WTC11 (cell line): ENCODE measurements at regions not wholly inside any gene's neighbourhood (a gene's known extent, or its start where the extent isn't known, plus 50 kb on each side); places are given as distances from the start of the nearest gene placed in this dataset.

Source experiments
- ATAC-seq: fragments of 200-7000 bp; cut with Tn5 transposase; 2 replicates; pipeline ENCODE4 v1.10.0; 2021; ENCODE audit warnings: mild to moderate bottlenecking, moderate library complexity
- CTCF ChIA-PET: fragments of 300-600 bp; sonication (Branson Sonifier 250); formaldehyde crosslinking; loops from one replicate; lab custom pipeline; 2021; ENCODE audit warnings: antibody characterized with exemption; lab: Charles Lee
- POLR2A ChIA-PET: fragments of 350-600 bp; sonication (Branson Sonifier 250); formaldehyde crosslinking; loops from one replicate; lab custom pipeline; 2021; ENCODE audit warnings: antibody characterized with exemption; lab: Charles Lee
- DNase-seq: peaks from one replicate; pipeline ENCODE4 v3.0.0; 2021; ENCODE audit warnings: low spot score
- H3K27ac Mint-ChIP-seq: 2 replicates; pipeline ENCODE4 v1.8.0; 2021; ENCODE audit warnings: mixed read lengths
- H3K27me3 Mint-ChIP-seq: 2 replicates; pipeline ENCODE4 v1.8.0; 2021; ENCODE audit warnings: low read depth, mild to moderate bottlenecking, moderate library complexity, mixed read lengths
- H3K36me3 Mint-ChIP-seq: 2 replicates; pipeline ENCODE4 v1.8.0; 2021; ENCODE audit warnings: mixed read lengths
- H3K4me1 Mint-ChIP-seq: 2 replicates; pipeline ENCODE4 v1.8.0; 2022; ENCODE audit warnings: mixed read lengths
- H3K4me3 Mint-ChIP-seq: 2 replicates; pipeline ENCODE4 v1.8.0; 2021; ENCODE audit warnings: mild to moderate bottlenecking, moderate library complexity, mixed read lengths
- H3K9me3 Mint-ChIP-seq: 2 replicates; pipeline ENCODE4 v1.8.0; 2021; ENCODE audit warnings: mixed read lengths
- ATF1 ChIP-seq: sonication (generic); formaldehyde crosslinking; IDR thresholded peaks from 2 replicates; pipeline ENCODE4 v1.8.1; 2023; ENCODE audit warnings: mild to moderate bottlenecking, moderate library complexity, missing genetic modification reagents
- CREM ChIP-seq: sonication (generic); formaldehyde crosslinking; IDR thresholded peaks from 2 replicates; pipeline ENCODE4 v1.8.1; 2022; ENCODE audit warnings: mild to moderate bottlenecking, missing genetic modification reagents, moderate library complexity
- ELF4 ChIP-seq: sonication (generic); formaldehyde crosslinking; IDR thresholded peaks from 2 replicates; pipeline ENCODE4 v1.8.1; 2022; ENCODE audit warnings: low read depth, mild to moderate bottlenecking, moderate library complexity, missing genetic modification reagents
- ESRRA ChIP-seq: sonication (generic); formaldehyde crosslinking; IDR thresholded peaks from 2 replicates; pipeline ENCODE4 v1.8.1; 2022; ENCODE audit warnings: mild to moderate bottlenecking, missing genetic modification reagents, borderline replicate concordance
- JUN ChIP-seq: sonication (generic); formaldehyde crosslinking; IDR thresholded peaks from 2 replicates; pipeline ENCODE4 v1.8.0; 2023; ENCODE audit warnings: mild to moderate bottlenecking, missing genetic modification reagents
- OVOL2 ChIP-seq: fragments of 250-450 bp; sonication (Bioruptor Pico); IDR thresholded peaks from 2 replicates; pipeline ENCODE4 v1.9.0; 2021; ENCODE audit warnings: mild to moderate bottlenecking, borderline replicate concordance
- PRRX2 ChIP-seq: fragments of 250-450 bp; sonication (Bioruptor Pico); IDR thresholded peaks from 2 replicates; pipeline ENCODE4 v1.8.0; 2021; ENCODE audit warnings: mild to moderate bottlenecking
- RORB ChIP-seq: fragments of 250-450 bp; sonication (Bioruptor Pico); IDR thresholded peaks from 2 replicates; pipeline ENCODE4 v1.9.0; 2021; ENCODE audit warnings: mild to moderate bottlenecking
- TEAD4 ChIP-seq: sonication (generic); formaldehyde crosslinking; IDR thresholded peaks from 2 replicates; pipeline ENCODE4 v1.8.0; 2022; ENCODE audit warnings: mild to moderate bottlenecking, missing genetic modification reagents
- ZNF671 ChIP-seq: fragments of 250-450 bp; sonication (Bioruptor Pico); IDR thresholded peaks from 2 replicates; pipeline ENCODE4 v1.8.0; 2021; ENCODE audit warnings: mild to moderate bottlenecking
- TF ChIP-seq, protein P1 (sequence below): sonication (generic); formaldehyde crosslinking; IDR thresholded peaks from 2 replicates; pipeline ENCODE4 v1.8.0; 2022; ENCODE audit warnings: mild to moderate bottlenecking, missing genetic modification reagents
- TF ChIP-seq, protein P2 (sequence below): sonication (generic); formaldehyde crosslinking; IDR thresholded peaks from 2 replicates; pipeline ENCODE4 v1.8.1; 2023; ENCODE audit warnings: mild to moderate bottlenecking, moderate library complexity, missing genetic modification reagents
- TF ChIP-seq, protein P3 (sequence below): sonication (generic); formaldehyde crosslinking; IDR thresholded peaks from 2 replicates; pipeline ENCODE4 v1.8.1; 2022; ENCODE audit warnings: mild to moderate bottlenecking, missing genetic modification reagents, moderate library complexity, borderline replicate concordance
- TF ChIP-seq, protein P4 (sequence below): fragments of 250-450 bp; sonication (Bioruptor Pico); IDR thresholded peaks from 2 replicates; pipeline ENCODE4 v1.9.0; 2021; ENCODE audit warnings: mild to moderate bottlenecking
- TF ChIP-seq, protein P5 (sequence below): sonication (generic); formaldehyde crosslinking; IDR thresholded peaks from 2 replicates; pipeline ENCODE4 v1.8.1; 2022; ENCODE audit warnings: missing genetic modification reagents, borderline replicate concordance
- TF ChIP-seq, protein P6 (sequence below): sonication (generic); formaldehyde crosslinking; IDR thresholded peaks from 2 replicates; pipeline ENCODE4 v1.8.1; 2023; ENCODE audit warnings: mild to moderate bottlenecking, missing genetic modification reagents, moderate library complexity
- TF ChIP-seq, protein P7 (sequence below): fragments of 250-450 bp; sonication (Bioruptor Pico); IDR thresholded peaks from 2 replicates; pipeline ENCODE4 v2.1.2; 2022; ENCODE audit warnings: mild to moderate bottlenecking, moderate library complexity

DNA sequence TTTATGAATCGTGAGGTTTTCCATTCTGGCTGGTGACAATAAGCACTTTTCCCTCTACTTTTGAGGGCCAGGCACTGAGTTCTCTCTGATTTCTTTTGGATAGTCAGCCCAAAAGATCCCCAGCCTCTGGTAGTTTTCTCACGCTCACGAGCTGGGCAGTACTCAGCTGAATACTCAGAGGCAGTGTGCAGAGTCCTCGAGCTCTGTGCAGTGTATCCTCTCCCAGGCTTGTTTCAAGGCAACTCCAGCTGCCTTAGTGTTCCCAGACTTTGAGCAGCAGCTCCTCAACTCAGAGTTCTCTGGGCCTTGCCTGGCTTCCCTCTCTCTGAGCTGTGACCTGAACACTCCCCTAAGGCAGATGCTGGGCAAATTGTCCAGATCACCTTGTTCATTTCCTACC lies 59.1 kb upstream of the IQSEC1 start:
- Mint-ChIP-seq H3K9me3 (no peaks in the 10 kb centered on the region), H3K4me1 (peaks cover 12% of the 10 kb centered on the region), H3K4me3 (no peak overlapping the region), H3K36me3 (no peaks in the 10 kb centered on the region), H3K27me3 (no peaks in the 10 kb centered on the region), H3K27ac (no peak overlapping the region)
- TF ChIP-seq ZNF671 (CRISPR knock-in tag) (no peak), JUN (CRISPR knock-in tag) (no peak), OVOL2 (CRISPR knock-in tag) (no peak), TEAD4 (no peak), ESRRA (CRISPR knock-in tag) (no peak), ELF4 (CRISPR knock-in tag) (no peak), ATF1 (CRISPR knock-in tag) (no peak), CREM (CRISPR knock-in tag) (no peak), PRRX2 (CRISPR knock-in tag) (no peak), RORB (CRISPR knock-in tag) (no peak)
- TF ChIP-seq, protein P1, sequence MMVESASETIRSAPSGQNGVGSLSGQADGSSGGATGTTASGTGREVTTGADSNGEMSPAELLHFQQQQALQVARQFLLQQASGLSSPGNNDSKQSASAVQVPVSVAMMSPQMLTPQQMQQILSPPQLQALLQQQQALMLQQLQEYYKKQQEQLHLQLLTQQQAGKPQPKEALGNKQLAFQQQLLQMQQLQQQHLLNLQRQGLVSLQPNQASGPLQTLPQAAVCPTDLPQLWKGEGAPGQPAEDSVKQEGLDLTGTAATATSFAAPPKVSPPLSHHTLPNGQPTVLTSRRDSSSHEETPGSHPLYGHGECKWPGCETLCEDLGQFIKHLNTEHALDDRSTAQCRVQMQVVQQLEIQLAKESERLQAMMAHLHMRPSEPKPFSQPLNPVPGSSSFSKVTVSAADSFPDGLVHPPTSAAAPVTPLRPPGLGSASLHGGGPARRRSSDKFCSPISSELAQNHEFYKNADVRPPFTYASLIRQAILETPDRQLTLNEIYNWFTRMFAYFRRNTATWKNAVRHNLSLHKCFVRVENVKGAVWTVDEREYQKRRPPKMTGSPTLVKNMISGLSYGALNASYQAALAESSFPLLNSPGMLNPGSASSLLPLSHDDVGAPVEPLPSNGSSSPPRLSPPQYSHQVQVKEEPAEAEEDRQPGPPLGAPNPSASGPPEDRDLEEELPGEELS (CRISPR knock-in tag): no peak
- TF ChIP-seq, protein P2, sequence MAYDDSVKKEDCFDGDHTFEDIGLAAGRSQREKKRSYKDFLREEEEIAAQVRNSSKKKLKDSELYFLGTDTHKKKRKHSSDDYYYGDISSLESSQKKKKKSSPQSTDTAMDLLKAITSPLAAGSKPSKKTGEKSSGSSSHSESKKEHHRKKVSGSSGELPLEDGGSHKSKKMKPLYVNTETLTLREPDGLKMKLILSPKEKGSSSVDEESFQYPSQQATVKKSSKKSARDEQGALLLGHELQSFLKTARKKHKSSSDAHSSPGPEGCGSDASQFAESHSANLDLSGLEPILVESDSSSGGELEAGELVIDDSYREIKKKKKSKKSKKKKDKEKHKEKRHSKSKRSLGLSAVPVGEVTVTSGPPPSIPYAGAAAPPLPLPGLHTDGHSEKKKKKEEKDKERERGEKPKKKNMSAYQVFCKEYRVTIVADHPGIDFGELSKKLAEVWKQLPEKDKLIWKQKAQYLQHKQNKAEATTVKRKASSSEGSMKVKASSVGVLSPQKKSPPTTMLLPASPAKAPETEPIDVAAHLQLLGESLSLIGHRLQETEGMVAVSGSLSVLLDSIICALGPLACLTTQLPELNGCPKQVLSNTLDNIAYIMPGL (CRISPR knock-in tag): no peak
- TF ChIP-seq, protein P3, sequence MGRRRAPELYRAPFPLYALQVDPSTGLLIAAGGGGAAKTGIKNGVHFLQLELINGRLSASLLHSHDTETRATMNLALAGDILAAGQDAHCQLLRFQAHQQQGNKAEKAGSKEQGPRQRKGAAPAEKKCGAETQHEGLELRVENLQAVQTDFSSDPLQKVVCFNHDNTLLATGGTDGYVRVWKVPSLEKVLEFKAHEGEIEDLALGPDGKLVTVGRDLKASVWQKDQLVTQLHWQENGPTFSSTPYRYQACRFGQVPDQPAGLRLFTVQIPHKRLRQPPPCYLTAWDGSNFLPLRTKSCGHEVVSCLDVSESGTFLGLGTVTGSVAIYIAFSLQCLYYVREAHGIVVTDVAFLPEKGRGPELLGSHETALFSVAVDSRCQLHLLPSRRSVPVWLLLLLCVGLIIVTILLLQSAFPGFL (CRISPR knock-in tag): no peak
- TF ChIP-seq, protein P4, sequence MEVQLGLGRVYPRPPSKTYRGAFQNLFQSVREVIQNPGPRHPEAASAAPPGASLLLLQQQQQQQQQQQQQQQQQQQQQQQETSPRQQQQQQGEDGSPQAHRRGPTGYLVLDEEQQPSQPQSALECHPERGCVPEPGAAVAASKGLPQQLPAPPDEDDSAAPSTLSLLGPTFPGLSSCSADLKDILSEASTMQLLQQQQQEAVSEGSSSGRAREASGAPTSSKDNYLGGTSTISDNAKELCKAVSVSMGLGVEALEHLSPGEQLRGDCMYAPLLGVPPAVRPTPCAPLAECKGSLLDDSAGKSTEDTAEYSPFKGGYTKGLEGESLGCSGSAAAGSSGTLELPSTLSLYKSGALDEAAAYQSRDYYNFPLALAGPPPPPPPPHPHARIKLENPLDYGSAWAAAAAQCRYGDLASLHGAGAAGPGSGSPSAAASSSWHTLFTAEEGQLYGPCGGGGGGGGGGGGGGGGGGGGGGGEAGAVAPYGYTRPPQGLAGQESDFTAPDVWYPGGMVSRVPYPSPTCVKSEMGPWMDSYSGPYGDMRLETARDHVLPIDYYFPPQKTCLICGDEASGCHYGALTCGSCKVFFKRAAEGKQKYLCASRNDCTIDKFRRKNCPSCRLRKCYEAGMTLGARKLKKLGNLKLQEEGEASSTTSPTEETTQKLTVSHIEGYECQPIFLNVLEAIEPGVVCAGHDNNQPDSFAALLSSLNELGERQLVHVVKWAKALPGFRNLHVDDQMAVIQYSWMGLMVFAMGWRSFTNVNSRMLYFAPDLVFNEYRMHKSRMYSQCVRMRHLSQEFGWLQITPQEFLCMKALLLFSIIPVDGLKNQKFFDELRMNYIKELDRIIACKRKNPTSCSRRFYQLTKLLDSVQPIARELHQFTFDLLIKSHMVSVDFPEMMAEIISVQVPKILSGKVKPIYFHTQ (CRISPR knock-in tag): no peak
- TF ChIP-seq, protein P5, sequence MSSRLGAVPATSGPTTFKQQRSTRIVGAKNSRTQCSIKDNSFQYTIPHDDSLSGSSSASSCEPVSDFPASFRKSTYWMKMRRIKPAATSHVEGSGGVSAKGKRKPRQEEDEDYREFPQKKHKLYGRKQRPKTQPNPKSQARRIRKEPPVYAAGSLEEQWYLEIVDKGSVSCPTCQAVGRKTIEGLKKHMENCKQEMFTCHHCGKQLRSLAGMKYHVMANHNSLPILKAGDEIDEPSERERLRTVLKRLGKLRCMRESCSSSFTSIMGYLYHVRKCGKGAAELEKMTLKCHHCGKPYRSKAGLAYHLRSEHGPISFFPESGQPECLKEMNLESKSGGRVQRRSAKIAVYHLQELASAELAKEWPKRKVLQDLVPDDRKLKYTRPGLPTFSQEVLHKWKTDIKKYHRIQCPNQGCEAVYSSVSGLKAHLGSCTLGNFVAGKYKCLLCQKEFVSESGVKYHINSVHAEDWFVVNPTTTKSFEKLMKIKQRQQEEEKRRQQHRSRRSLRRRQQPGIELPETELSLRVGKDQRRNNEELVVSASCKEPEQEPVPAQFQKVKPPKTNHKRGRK (CRISPR knock-in tag): no peak
- TF ChIP-seq, protein P6, sequence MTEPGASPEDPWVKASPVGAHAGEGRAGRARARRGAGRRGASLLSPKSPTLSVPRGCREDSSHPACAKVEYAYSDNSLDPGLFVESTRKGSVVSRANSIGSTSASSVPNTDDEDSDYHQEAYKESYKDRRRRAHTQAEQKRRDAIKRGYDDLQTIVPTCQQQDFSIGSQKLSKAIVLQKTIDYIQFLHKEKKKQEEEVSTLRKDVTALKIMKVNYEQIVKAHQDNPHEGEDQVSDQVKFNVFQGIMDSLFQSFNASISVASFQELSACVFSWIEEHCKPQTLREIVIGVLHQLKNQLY: no peak
- TF ChIP-seq, protein P7, sequence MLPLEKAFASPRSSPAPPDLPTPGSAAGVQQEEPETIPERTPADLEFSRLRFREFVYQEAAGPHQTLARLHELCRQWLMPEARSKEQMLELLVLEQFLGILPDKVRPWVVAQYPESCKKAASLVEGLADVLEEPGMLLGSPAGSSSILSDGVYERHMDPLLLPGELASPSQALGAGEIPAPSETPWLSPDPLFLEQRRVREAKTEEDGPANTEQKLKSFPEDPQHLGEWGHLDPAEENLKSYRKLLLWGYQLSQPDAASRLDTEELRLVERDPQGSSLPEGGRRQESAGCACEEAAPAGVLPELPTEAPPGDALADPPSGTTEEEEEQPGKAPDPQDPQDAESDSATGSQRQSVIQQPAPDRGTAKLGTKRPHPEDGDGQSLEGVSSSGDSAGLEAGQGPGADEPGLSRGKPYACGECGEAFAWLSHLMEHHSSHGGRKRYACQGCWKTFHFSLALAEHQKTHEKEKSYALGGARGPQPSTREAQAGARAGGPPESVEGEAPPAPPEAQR: no peak
- ChIA-PET POLR2A (interaction anchor here (0.6 kb wide), 1 partner anchor 31 kb away, joined by 3 read pairs; no protein-coding TSS in a partner anchor), CTCF (interaction anchor here (0.6 to 1.2 kb wide), 5 partner anchors 10 to 61 kb away, joined by 3 to 4 read pairs (median 3); no protein-coding TSS in a partner anchor)
- DNase-seq (no peak), ATAC-seq (no peak)
